ENCODE measurements at regions not wholly inside any gene's neighbourhood (a gene's known extent, or its start where the extent isn't known, plus 50 kb on each side); places are given as distances from the start of the nearest gene placed in this dataset.

- H2AK5ac ChIP-seq (ENCODE audit: insufficient read length, low read length): no peak overlapping the region
- H2BK20ac ChIP-seq (ENCODE audit: low read depth, low read length, poor library complexity, severe bottlenecking): no peak overlapping the region
- no peak overlapping the region for H2AFZ ChIP-seq (ENCODE audit: low read length)
- H3K23ac ChIP-seq (ENCODE audit: insufficient read length, low read depth, low read length): no peak overlapping the region
- H3T11ph ChIP-seq (ENCODE audit: low read length): no peak overlapping the region
- no peak overlapping the region for H3K56ac ChIP-seq (ENCODE audit: insufficient read length, low read depth, low read length)
- no peak overlapping the region for H2BK15ac ChIP-seq (ENCODE audit: low read depth, low read length)
- H3K23me2 ChIP-seq (ENCODE audit: insufficient read length, low read depth, low read length, poor library complexity, severe bottlenecking): no peaks in the 10 kb centered on the region
- H4K5ac ChIP-seq (ENCODE audit: insufficient read length, low read depth, low read length): no peak overlapping the region
- H3K36me3 Mint-ChIP-seq (ENCODE audit: insufficient read depth in 1 of 3, low read depth in 3 of 3): peaks cover 0 to 3% (median 0%) of the 10 kb centered on the region in 3 experiments; a peak in 2 of 7 replicates
- no peaks in the 10 kb centered on the region for H3K27me3 Mint-ChIP-seq (ENCODE audit: low read depth)
- H3K79me1 ChIP-seq (ENCODE audit: insufficient read depth, low read depth, low read length, poor library complexity, severe bottlenecking): no peaks in the 10 kb centered on the region
- no peak overlapping the region for H3K18ac ChIP-seq (ENCODE audit: insufficient read length, low read depth, low read length)
- H3K9me3 ChIP-seq (ENCODE audit: control insufficient read depth, low read depth, low read length): no peaks in the 10 kb centered on the region
- no peak overlapping the region for H3K9ac ChIP-seq (ENCODE audit: extremely low read depth, insufficient read length, low read length)
- H2BK5ac ChIP-seq (ENCODE audit: insufficient read length, low read length): no peak overlapping the region
- no peak for DNase-seq
- no peak overlapping the region for H3K27ac ChIP-seq (ENCODE audit: insufficient read length, low read depth, low read length)
- no CpG with 5 or more reads among the region's 6 CpGs for WGBS (ENCODE audit: extremely low coverage, insufficient read length, low lambda C conversion rate)
- H3K27ac Mint-ChIP-seq: no peak overlapping the region
- no peaks in the 10 kb centered on the region for H3K4me1 Mint-ChIP-seq
- H4K91ac ChIP-seq (ENCODE audit: insufficient read length, low read depth, low read length): no peak overlapping the region
- no peak overlapping the region for H3K14ac ChIP-seq (ENCODE audit: insufficient read depth, low read length)
- H2BK12ac ChIP-seq (ENCODE audit: insufficient read length, low read depth, low read length): no peak overlapping the region
- H3K27me3 ChIP-seq (ENCODE audit: insufficient read depth, low read length): no peaks in the 10 kb centered on the region
- no peaks in the 10 kb centered on the region for H4K20me1 ChIP-seq (ENCODE audit: control insufficient read depth, insufficient read depth, insufficient read length)
- no peak overlapping the region for H3K4me2 ChIP-seq (ENCODE audit: insufficient read depth, insufficient read length, low read length)
- no peak overlapping the region for H3K4ac ChIP-seq (ENCODE audit: low read depth, low read length)
- H3K4me3 Mint-ChIP-seq: no peak overlapping the region
- TF ChIP-seq CTCF (conservative IDR thresholded peaks at IDR 0.05): no peak
- no peak overlapping the region for H4K8ac ChIP-seq (replicated peaks; ENCODE audit: insufficient read length, low read depth, low read length)
- H3K79me2 ChIP-seq (ENCODE audit: insufficient read depth, low read length): no peaks in the 10 kb centered on the region
- H2BK120ac ChIP-seq (ENCODE audit: low read depth, low read length, poor library complexity, severe bottlenecking): no peak overlapping the region
- peaks cover 3 to 8% of the 10 kb centered on the region in 2 experiments; a peak in 4 of 5 replicates for H3K9me3 Mint-ChIP-seq
- H3K4me1 ChIP-seq (ENCODE audit: insufficient read depth, low read length): no peaks in the 10 kb centered on the region
Measured at GRCh38 chr9:82421498-82421897, 432.9 kb downstream of the SPATA31D1 start.
